ENCODE measurements at regions not wholly inside any gene's neighbourhood (a gene's known extent, or its start where the extent isn't known, plus 50 kb on each side); places are given as distances from the start of the nearest gene placed in this dataset.
"Not testable (repeated sequence)": the region's sequence is repeated elsewhere in the genome, so short reads cannot be mapped to it uniquely, and the experiment has no call there.

- no peak for ATAC-seq
- no peaks in the 10 kb centered on the region for H3K36me3 Mint-ChIP-seq (ENCODE audit: low read depth)
- no peaks in the 10 kb centered on the region for H3K9me3 Mint-ChIP-seq (ENCODE audit: low read depth)
- ChIA-PET CTCF (no interaction called here), POLR2A (no interaction called here)
- no peak overlapping the region for H3K27ac Mint-ChIP-seq
- intact Hi-C loops (cut with DNase I, micrococcal nuclease) = no loop called here
- no peaks in the 10 kb centered on the region for H3K4me1 Mint-ChIP-seq
- H3K4me3 Mint-ChIP-seq = no peak overlapping the region
- H3K27me3 Mint-ChIP-seq = no peaks in the 10 kb centered on the region
- DNase-seq = no peak
These were observed 365.4 kb downstream of the TFAP2B start for GRCh38 chr6:51184046-51184445.

- H3K4me3 Mint-ChIP-seq; POLR2A ChIA-PET; H3K4me1 Mint-ChIP-seq; H3K36me3 Mint-ChIP-seq (ENCODE audit: low read depth); DNase-seq; CTCF ChIA-PET; intact Hi-C loops (cut with DNase I, micrococcal nuclease); H3K9me3 Mint-ChIP-seq (ENCODE audit: low read depth); H3K27ac Mint-ChIP-seq; ATAC-seq; H3K27me3 Mint-ChIP-seq: not testable (repeated sequence)
These were observed 374.5 kb downstream of the TFAP2B start for GRCh38 chr6:51193163-51193562.

- Mint-ChIP-seq H3K27ac (no peak overlapping the region), H3K9me3 (ENCODE audit: low read depth) (no peaks in the 10 kb centered on the region), H3K4me3 (no peak overlapping the region), H3K36me3 (ENCODE audit: low read depth) (no peaks in the 10 kb centered on the region), H3K4me1 (no peaks in the 10 kb centered on the region), H3K27me3 (no peaks in the 10 kb centered on the region)
- no peak for DNase-seq
- ChIA-PET POLR2A (no interaction called here), CTCF (interaction anchor here (0.9 kb wide), 1 partner anchor 21 kb away, joined by 3 read pairs; no protein-coding TSS in a partner anchor)
- intact Hi-C loops (cut with DNase I, micrococcal nuclease) = no loop called here
- ATAC-seq = no peak
These were observed 380.5 kb downstream of the TFAP2B start for GRCh38 chr6:51199105-51199552.

GRCh38 chr6:51199733-51200260 is 381.1 kb downstream of the TFAP2B start:
- Mint-ChIP-seq H3K9me3 (ENCODE audit: low read depth) (no peaks in the 10 kb centered on the region), H3K27me3 (no peaks in the 10 kb centered on the region), H3K4me1 (no peaks in the 10 kb centered on the region), H3K36me3 (ENCODE audit: low read depth) (no peaks in the 10 kb centered on the region), H3K27ac (no peak overlapping the region), H3K4me3 (no peak overlapping the region)
- ChIA-PET CTCF (interaction anchor here (0.9 kb wide), 1 partner anchor 21 kb away, joined by 3 read pairs; no protein-coding TSS in a partner anchor), POLR2A (no interaction called here)
- ATAC-seq = no peak
- intact Hi-C loops (cut with DNase I, micrococcal nuclease) = no loop called here
- no peak for DNase-seq

GRCh38 chr6:51200676-51201075 is 382.0 kb downstream of the TFAP2B start:
- H3K9me3 Mint-ChIP-seq (ENCODE audit: low read depth) = no peaks in the 10 kb centered on the region
- no peaks in the 10 kb centered on the region for H3K4me1 Mint-ChIP-seq
- H3K36me3 Mint-ChIP-seq (ENCODE audit: low read depth) = no peaks in the 10 kb centered on the region
- intact Hi-C loops (cut with DNase I, micrococcal nuclease) = no loop called here
- no peak overlapping the region for H3K4me3 Mint-ChIP-seq
- ChIA-PET POLR2A (no interaction called here), CTCF (no interaction called here)
- DNase-seq = no peak
- no peak overlapping the region for H3K27ac Mint-ChIP-seq
- H3K27me3 Mint-ChIP-seq = no peaks in the 10 kb centered on the region
- no peak for ATAC-seq

- DNase-seq; H3K4me3 Mint-ChIP-seq; intact Hi-C loops (cut with DNase I, micrococcal nuclease); H3K27me3 Mint-ChIP-seq; ATAC-seq; POLR2A ChIA-PET; H3K27ac Mint-ChIP-seq; H3K36me3 Mint-ChIP-seq (ENCODE audit: low read depth); H3K4me1 Mint-ChIP-seq; H3K9me3 Mint-ChIP-seq (ENCODE audit: low read depth); CTCF ChIA-PET: not testable (repeated sequence)
These were observed 384.0 kb downstream of the TFAP2B start for GRCh38 chr6:51202653-51203052.

- ATAC-seq (no peak), DNase-seq (no peak)
- intact Hi-C loops (cut with DNase I, micrococcal nuclease) = no loop called here
- ChIA-PET CTCF (no interaction called here), POLR2A (no interaction called here)
- Mint-ChIP-seq H3K4me3 (no peak overlapping the region), H3K9me3 (ENCODE audit: low read depth) (no peaks in the 10 kb centered on the region), H3K27ac (no peak overlapping the region), H3K36me3 (ENCODE audit: low read depth) (no peaks in the 10 kb centered on the region), H3K27me3 (no peaks in the 10 kb centered on the region), H3K4me1 (no peaks in the 10 kb centered on the region)
These were observed 384.8 kb downstream of the TFAP2B start for GRCh38 chr6:51203504-51203903.

- POLR2A ChIA-PET; CTCF ChIA-PET; H3K4me1 Mint-ChIP-seq; H3K9me3 Mint-ChIP-seq (ENCODE audit: low read depth); ATAC-seq; DNase-seq; H3K36me3 Mint-ChIP-seq (ENCODE audit: low read depth); H3K27me3 Mint-ChIP-seq; H3K27ac Mint-ChIP-seq; H3K4me3 Mint-ChIP-seq; intact Hi-C loops (cut with DNase I, micrococcal nuclease): not testable (repeated sequence)
These were observed 388.0 kb downstream of the TFAP2B start for GRCh38 chr6:51206686-51207085.

GRCh38 chr6:51209651-51210050 is 391.0 kb downstream of the TFAP2B start:
- POLR2A ChIA-PET = no interaction called here
- CTCF ChIA-PET = no interaction called here
- no peak for DNase-seq
- Mint-ChIP-seq H3K9me3 (ENCODE audit: low read depth) (no peaks in the 10 kb centered on the region), H3K4me3 (no peak overlapping the region), H3K36me3 (ENCODE audit: low read depth) (no peaks in the 10 kb centered on the region), H3K4me1 (no peaks in the 10 kb centered on the region), H3K27me3 (no peaks in the 10 kb centered on the region), H3K27ac (no peak overlapping the region)
- ATAC-seq = no peak
- intact Hi-C loops (cut with DNase I, micrococcal nuclease) = no loop called here

- H3K27ac Mint-ChIP-seq = no peak overlapping the region
- no peak for ATAC-seq
- POLR2A ChIA-PET = no interaction called here
- intact Hi-C loops (cut with DNase I, micrococcal nuclease) = no loop called here
- H3K27me3 Mint-ChIP-seq = no peaks in the 10 kb centered on the region
- no peaks in the 10 kb centered on the region for H3K9me3 Mint-ChIP-seq (ENCODE audit: low read depth)
- no peak overlapping the region for H3K4me3 Mint-ChIP-seq
- H3K36me3 Mint-ChIP-seq (ENCODE audit: low read depth) = no peaks in the 10 kb centered on the region
- CTCF ChIA-PET = no interaction called here
- no peaks in the 10 kb centered on the region for H3K4me1 Mint-ChIP-seq
- DNase-seq = no peak
These were observed 395.1 kb downstream of the TFAP2B start for GRCh38 chr6:51213811-51214210.

GRCh38 chr6:51214442-51214841 is 395.8 kb downstream of the TFAP2B start:
- POLR2A ChIA-PET = no interaction called here
- Mint-ChIP-seq H3K27ac (no peak overlapping the region), H3K27me3 (no peaks in the 10 kb centered on the region), H3K36me3 (ENCODE audit: low read depth) (no peaks in the 10 kb centered on the region), H3K4me3 (no peak overlapping the region), H3K9me3 (ENCODE audit: low read depth) (no peaks in the 10 kb centered on the region), H3K4me1 (no peaks in the 10 kb centered on the region)
- no peak for DNase-seq
- no peak for ATAC-seq
- intact Hi-C loops (cut with DNase I, micrococcal nuclease) = no loop called here
- CTCF ChIA-PET = interaction anchor here (0.6 kb wide), 1 partner anchor 17 kb away, joined by 3 read pairs; no protein-coding TSS in a partner anchor

- intact Hi-C loops (cut with DNase I, micrococcal nuclease) = no loop called here
- no peak overlapping the region for H3K4me3 Mint-ChIP-seq
- no peak overlapping the region for H3K27ac Mint-ChIP-seq
- DNase-seq (no peak), ATAC-seq (no peak)
- H3K27me3 Mint-ChIP-seq = no peaks in the 10 kb centered on the region
- CTCF ChIA-PET = no interaction called here
- POLR2A ChIA-PET = no interaction called here
- no peaks in the 10 kb centered on the region for H3K9me3 Mint-ChIP-seq (ENCODE audit: low read depth)
- no peaks in the 10 kb centered on the region for H3K36me3 Mint-ChIP-seq (ENCODE audit: low read depth)
- H3K4me1 Mint-ChIP-seq = no peaks in the 10 kb centered on the region
These were observed 399.5 kb downstream of the TFAP2B start for GRCh38 chr6:51218181-51218580.
